ENCODE measurements at regions not wholly inside any gene's neighbourhood (a gene's known extent, or its start where the extent isn't known, plus 50 kb on each side); places are given as distances from the start of the nearest gene placed in this dataset.

DNA sequence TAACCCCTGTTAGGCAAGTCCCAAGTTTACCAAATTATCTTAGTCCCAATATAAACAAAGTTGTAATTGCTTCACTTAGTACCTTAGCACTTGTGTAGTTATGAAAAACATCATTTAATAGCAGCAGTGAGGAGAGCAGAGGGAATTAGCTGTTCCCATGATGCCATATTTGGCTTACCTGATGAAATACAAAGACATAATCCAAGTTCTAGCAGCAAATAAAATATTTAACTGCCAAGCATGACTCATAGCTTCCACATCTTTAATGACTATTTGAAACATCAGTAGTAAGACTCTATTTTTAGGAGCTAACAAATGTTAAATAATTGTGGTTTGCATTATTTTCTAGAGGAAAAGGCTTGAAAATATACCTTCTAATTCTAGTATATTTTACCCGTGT lies 94.0 kb upstream of the MCHR2 start:
- TF ChIP-seq, protein P1, sequence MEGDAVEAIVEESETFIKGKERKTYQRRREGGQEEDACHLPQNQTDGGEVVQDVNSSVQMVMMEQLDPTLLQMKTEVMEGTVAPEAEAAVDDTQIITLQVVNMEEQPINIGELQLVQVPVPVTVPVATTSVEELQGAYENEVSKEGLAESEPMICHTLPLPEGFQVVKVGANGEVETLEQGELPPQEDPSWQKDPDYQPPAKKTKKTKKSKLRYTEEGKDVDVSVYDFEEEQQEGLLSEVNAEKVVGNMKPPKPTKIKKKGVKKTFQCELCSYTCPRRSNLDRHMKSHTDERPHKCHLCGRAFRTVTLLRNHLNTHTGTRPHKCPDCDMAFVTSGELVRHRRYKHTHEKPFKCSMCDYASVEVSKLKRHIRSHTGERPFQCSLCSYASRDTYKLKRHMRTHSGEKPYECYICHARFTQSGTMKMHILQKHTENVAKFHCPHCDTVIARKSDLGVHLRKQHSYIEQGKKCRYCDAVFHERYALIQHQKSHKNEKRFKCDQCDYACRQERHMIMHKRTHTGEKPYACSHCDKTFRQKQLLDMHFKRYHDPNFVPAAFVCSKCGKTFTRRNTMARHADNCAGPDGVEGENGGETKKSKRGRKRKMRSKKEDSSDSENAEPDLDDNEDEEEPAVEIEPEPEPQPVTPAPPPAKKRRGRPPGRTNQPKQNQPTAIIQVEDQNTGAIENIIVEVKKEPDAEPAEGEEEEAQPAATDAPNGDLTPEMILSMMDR (IDR thresholded peaks at IDR 0.05 in 4 of 5, conservative IDR thresholded peaks at IDR 0.05 in 1 of 5), result no peak
- TF ChIP-seq POLR2A (IDR thresholded peaks at IDR 0.05), result no peak
- peaks cover 36 to 46% of the 10 kb centered on the region in 2 donors for H3K4me1 ChIP-seq
- in situ Hi-C loops (cut with MboI; ENCODE audit: low sequenced_read_pairs in 4 of 4), result loop anchor here in 1 of 4 donors (25.0 kb wide), 1 partner anchor 351 kb away; no protein-coding TSS in a partner anchor
- no peaks in the 10 kb centered on the region for H3K27me3 ChIP-seq
- peak overlapping the region; percentile 73 to 89 (median 80) for H3K27ac ChIP-seq
- ATAC-seq (peak; percentile 91 to 93), DNase-seq (no peak)
- intact Hi-C loops (cut with DNase I; ENCODE audit: low total_unique reads), result loop anchor here (5.0 to 10.0 kb wide), 2 partner anchors 343 to 424 kb away; no protein-coding TSS in a partner anchor
- no peak overlapping the region for H3K4me3 ChIP-seq
- no peaks in the 10 kb centered on the region for H3K9me3 ChIP-seq
- no peaks in the 10 kb centered on the region for H3K36me3 ChIP-seq

DNA sequence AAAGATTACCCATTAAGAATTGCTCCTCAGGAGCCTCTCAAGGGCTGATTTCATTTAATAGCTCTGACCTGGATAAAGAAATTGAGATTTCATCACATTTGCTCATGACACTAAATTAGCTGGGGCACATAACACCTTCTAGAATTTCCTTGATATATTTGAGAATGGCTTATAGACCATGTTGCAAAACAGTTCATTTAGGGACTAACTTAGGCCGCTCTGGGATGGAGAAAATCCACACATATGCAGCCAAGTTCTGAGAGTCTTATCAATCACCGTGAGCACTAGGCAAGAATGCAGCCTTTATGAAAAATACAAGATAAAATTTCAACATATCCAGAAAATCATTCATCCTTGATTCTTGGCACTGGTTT lies 91.0 kb upstream of the MCHR2 start:
- Histone ChIP-seq H3K27me3 (no peaks in the 10 kb centered on the region), H3K4me3 (no peak overlapping the region), H3K27ac (peak overlapping the region; percentile 71 to 89 (median 78)), H3K4me1 (peaks cover 36 to 46% of the 10 kb centered on the region in 2 donors), H3K36me3 (no peaks in the 10 kb centered on the region), H3K9me3 (no peaks in the 10 kb centered on the region)
- intact Hi-C loops (cut with DNase I; ENCODE audit: low total_unique reads), result loop anchor here (5.0 to 10.0 kb wide), 2 partner anchors 340 to 427 kb away; no protein-coding TSS in a partner anchor
- DNase-seq (no peak), ATAC-seq (peak; percentile 84 to 90)
- TF ChIP-seq, protein P1 (IDR thresholded peaks at IDR 0.05 in 4 of 5, conservative IDR thresholded peaks at IDR 0.05 in 1 of 5), result no peak
- TF ChIP-seq POLR2A (IDR thresholded peaks at IDR 0.05), result no peak
- in situ Hi-C loops (cut with MboI; ENCODE audit: low sequenced_read_pairs in 4 of 4), result loop anchor here in 1 of 4 donors (25.0 kb wide), 1 partner anchor 348 kb away; no protein-coding TSS in a partner anchor

DNA sequence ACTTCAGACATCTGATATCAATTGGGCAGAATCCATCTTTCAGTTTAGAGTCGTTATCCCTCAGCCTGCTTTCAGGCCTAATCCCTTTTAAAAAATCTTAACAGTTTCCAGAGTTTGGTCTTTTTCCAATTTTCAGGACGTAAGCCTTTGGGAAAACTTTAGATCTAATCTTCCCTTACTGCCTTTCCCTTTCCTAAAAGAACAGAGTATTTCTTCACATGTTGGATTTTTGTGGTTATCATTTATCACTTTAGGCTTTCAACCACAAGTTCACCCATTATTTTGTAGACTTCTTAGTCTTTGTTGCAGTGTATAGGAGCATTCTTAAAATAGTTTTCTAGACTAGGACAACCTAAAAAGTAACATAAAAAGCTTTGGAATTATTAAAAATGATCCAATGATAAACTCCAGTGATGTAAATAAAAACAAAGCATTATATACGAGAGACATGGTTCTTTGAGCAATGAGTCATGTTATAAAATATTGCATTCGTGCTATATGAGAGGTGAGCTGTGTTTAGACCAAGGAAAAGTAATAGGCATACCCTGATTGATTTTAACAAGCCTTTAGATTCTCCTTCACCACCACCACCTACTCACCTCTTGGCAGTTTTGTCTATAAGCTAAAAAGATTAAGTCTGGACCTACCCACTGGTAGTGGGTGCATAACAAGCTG lies 90.4 kb upstream of the MCHR2 start:
- Histone ChIP-seq H3K36me3 (no peaks in the 10 kb centered on the region), H3K27me3 (no peaks in the 10 kb centered on the region), H3K4me1 (peaks cover 36 to 46% of the 10 kb centered on the region in 2 donors), H3K9me3 (no peaks in the 10 kb centered on the region), H3K27ac (peak overlapping the region; percentile 71 to 89 (median 78)), H3K4me3 (no peak overlapping the region)
- no peak for TF ChIP-seq POLR2A (IDR thresholded peaks at IDR 0.05)
- TF ChIP-seq, protein P1 (IDR thresholded peaks at IDR 0.05 in 4 of 5, conservative IDR thresholded peaks at IDR 0.05 in 1 of 5), result no peak
- DNase-seq, result no peak
- intact Hi-C loops (cut with DNase I; ENCODE audit: low total_unique reads) (loop anchor here (10.0 kb wide), 1 partner anchor 340 kb away; no protein-coding TSS in a partner anchor), in situ Hi-C loops (cut with MboI; ENCODE audit: low sequenced_read_pairs in 4 of 4) (loop anchor here in 1 of 4 donors (25.0 kb wide), 1 partner anchor 347 kb away; no protein-coding TSS in a partner anchor)
- ATAC-seq, result peak; percentile 24 to 34

DNA sequence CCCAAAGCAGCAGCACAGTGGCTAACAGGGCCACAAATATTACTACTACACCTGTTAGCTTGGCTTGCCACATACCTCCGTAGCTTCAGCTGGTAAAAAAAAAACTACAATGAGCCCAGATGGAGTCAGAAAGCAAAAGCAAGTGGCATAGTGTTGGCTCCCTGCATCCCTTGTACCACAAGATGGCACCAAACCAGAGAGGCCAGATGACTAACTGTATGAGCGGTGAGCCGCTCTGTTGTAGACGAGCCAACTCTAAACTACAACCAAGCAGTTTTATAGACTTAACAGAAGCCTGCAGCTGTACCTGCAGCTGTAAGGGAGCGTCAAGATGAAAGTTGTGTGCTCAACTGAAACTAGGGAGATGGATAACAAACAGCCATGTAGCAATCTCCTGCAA lies 84.5 kb upstream of the MCHR2 start:
- Histone ChIP-seq H3K4me1 (peaks cover 3 to 20% of the 10 kb centered on the region in 2 donors), H3K27ac (peak overlapping the region; percentile 33 to 64 (median 60)), H3K9me3 (no peaks in the 10 kb centered on the region), H3K4me3 (no peak overlapping the region), H3K27me3 (no peaks in the 10 kb centered on the region), H3K36me3 (no peaks in the 10 kb centered on the region)
- DNase-seq (peak; percentile 69 to 83), ATAC-seq (peak; percentile 98)
- in situ Hi-C loops (cut with MboI; ENCODE audit: low sequenced_read_pairs in 4 of 4) (loop anchor here in 1 of 4 donors (25.0 kb wide), 1 partner anchor 341 kb away; no protein-coding TSS in a partner anchor), intact Hi-C loops (cut with DNase I; ENCODE audit: low total_unique reads) (loop anchor here (1.0 kb wide), 1 partner anchor 21 kb away; no protein-coding TSS in a partner anchor)
- TF ChIP-seq, protein P1 (IDR thresholded peaks at IDR 0.05 in 4 of 5, conservative IDR thresholded peaks at IDR 0.05 in 1 of 5), result peak in 3 of 5 experiments; percentile 34 to 43 (median 36)
- no peak for TF ChIP-seq POLR2A (IDR thresholded peaks at IDR 0.05)
